Smooth muscle cell (in vitro differentiated cells): ENCODE measurements at regions not wholly inside any gene's neighbourhood (a gene's known extent, or its start where the extent isn't known, plus 50 kb on each side); places are given as distances from the start of the nearest gene placed in this dataset.
A peak's percentile ranks its signal among the peaks of the same experiment; 100 is the strongest.

ENCODE experiments used
- DNase-seq: peaks from one replicate; lab custom pipeline; 2025; ENCODE audit not compliant: unreplicated experiment; lab: John Stamatoyannopoulos, UW
- H2AFZ ChIP-seq: fragments of 200-600 bp; sonication (generic); 2 replicates; pipeline ENCODE4 v1.6.0; 2016; ENCODE audit warnings: antibody characterized with exemption, low read depth, mild to moderate bottlenecking
- H3F3A ChIP-seq: fragments of 200-600 bp; sonication (generic); 2 replicates; pipeline ENCODE4 v1.6.0; 2017; ENCODE audit warnings: antibody characterized with exemption, low read depth
- H3K27ac ChIP-seq: fragments of 200-600 bp; sonication (generic); 2 replicates; pipeline ENCODE4 v1.5.1; 2016; ENCODE audit warnings: low read depth, mild to moderate bottlenecking
- H3K27me3 ChIP-seq: fragments of 200-600 bp; sonication (generic); 2 replicates; pipeline ENCODE4 v1.6.1; 2016; ENCODE audit warnings: low read depth, mild to moderate bottlenecking
- H3K36me3 ChIP-seq: fragments of 200-600 bp; sonication (generic); 2 replicates; pipeline ENCODE4 v1.5.1; 2016; ENCODE audit warnings: low read depth
- H3K4me1 ChIP-seq: fragments of 200-600 bp; sonication (generic); 2 replicates; pipeline ENCODE4 v1.5.1; 2016; ENCODE audit warnings: low read depth
- H3K4me2 ChIP-seq: fragments of 200-600 bp; sonication (generic); 2 replicates; pipeline ENCODE4 v1.6.0; 2016; ENCODE audit warnings: mild to moderate bottlenecking
- H3K4me3 ChIP-seq: fragments of 200-600 bp; sonication (generic); 2 replicates; pipeline ENCODE4 v1.5.1; 2016; ENCODE audit warnings: mild to moderate bottlenecking
- H3K79me2 ChIP-seq: fragments of 200-600 bp; sonication (generic); 2 replicates; pipeline ENCODE4 v1.6.0; 2016; ENCODE audit warnings: low read depth, mild to moderate bottlenecking
- H3K9ac ChIP-seq: fragments of 200-600 bp; sonication (generic); 2 replicates; pipeline ENCODE4 v1.6.0; 2016; ENCODE audit warnings: low read depth
- H3K9me3 ChIP-seq: fragments of 200-600 bp; sonication (generic); replicated peaks from 2 replicates; pipeline ENCODE4 v1.5.1; 2016; ENCODE audit warnings: low read depth
- H4K20me1 ChIP-seq: fragments of 200-600 bp; sonication (generic); 2 replicates; pipeline ENCODE4 v1.6.0; 2016; ENCODE audit warnings: low read depth
- WGBS: methylation state at CpG from one replicate; pipeline ENCODE4 v1.1.7; 2016; ENCODE audit warnings: low lambda C conversion rate; 5-methylcytosine and 5-hydroxymethylcytosine counted together
- TF ChIP-seq, protein P1 (sequence below): fragments of 200-600 bp; sonication (generic); IDR thresholded peaks from 2 replicates; pipeline ENCODE4 v1.5.1; 2017; ENCODE audit warnings: borderline replicate concordance, mild to moderate bottlenecking, antibody characterized with exemption; ENCODE audit not compliant: insufficient read depth, poor library complexity, severe bottlenecking

DNA sequence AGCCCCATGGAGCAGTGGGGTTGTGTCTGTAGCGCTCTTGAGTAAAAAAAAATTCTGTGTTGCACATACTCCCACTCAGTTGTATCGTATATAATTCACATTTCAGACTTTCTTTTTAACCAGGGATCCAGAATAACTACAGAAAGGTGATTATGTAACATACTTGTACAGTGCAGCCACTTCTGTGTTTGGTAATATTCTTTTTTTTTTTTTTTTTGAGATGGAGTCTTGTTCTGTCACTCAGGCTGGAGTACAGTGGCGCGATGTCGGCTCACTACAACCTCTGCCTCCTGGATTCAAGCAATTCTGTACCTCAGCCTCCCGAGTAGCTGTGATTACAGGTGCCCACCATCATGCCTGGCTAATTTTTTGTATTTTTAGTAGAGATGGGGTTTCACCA lies 82.4 kb upstream of the MACF1 start:
- Histone ChIP-seq H3K9ac (no peak overlapping the region), H3K36me3 (no peaks in the 10 kb centered on the region), H3K79me2 (peaks cover 98% of the 10 kb centered on the region), H2AFZ (no peak overlapping the region), H3K4me3 (no peak overlapping the region), H3K9me3 (no peaks in the 10 kb centered on the region), H3K27ac (no peak overlapping the region), H3K27me3 (no peaks in the 10 kb centered on the region), H3K4me1 (peaks cover 11% of the 10 kb centered on the region), H3K4me2 (no peak overlapping the region), H4K20me1 (peaks cover 92% of the 10 kb centered on the region), H3F3A (no peaks in the 10 kb centered on the region)
- 98% methylated on average over 6 of the region's 6 CpGs for whole genome bisulfite sequencing
- DNase-seq: no peak
- TF ChIP-seq, protein P1, sequence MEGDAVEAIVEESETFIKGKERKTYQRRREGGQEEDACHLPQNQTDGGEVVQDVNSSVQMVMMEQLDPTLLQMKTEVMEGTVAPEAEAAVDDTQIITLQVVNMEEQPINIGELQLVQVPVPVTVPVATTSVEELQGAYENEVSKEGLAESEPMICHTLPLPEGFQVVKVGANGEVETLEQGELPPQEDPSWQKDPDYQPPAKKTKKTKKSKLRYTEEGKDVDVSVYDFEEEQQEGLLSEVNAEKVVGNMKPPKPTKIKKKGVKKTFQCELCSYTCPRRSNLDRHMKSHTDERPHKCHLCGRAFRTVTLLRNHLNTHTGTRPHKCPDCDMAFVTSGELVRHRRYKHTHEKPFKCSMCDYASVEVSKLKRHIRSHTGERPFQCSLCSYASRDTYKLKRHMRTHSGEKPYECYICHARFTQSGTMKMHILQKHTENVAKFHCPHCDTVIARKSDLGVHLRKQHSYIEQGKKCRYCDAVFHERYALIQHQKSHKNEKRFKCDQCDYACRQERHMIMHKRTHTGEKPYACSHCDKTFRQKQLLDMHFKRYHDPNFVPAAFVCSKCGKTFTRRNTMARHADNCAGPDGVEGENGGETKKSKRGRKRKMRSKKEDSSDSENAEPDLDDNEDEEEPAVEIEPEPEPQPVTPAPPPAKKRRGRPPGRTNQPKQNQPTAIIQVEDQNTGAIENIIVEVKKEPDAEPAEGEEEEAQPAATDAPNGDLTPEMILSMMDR: no peak

DNA sequence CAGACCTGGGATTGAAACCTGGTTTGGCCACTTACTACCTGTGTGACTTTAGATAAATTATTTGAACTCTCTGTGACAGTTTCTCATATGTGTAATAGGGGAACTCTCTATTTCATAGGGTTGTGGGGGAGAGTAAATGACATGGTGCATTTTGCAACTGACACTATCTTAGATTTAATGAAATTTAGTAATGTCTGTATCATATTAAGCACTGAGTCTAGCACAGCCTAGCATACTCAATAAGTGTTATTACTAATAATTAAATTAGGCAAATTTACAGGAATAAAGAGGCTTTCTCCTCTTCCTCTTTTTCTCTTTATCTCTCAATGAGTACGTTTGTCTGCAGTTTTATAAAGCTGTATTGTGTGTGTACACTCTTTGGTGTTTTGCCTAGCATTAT lies 80.2 kb upstream of the MACF1 start:
- no peak overlapping the region for H3K4me2 ChIP-seq
- no peak overlapping the region for H3K4me3 ChIP-seq
- H4K20me1 ChIP-seq: peaks cover 91% of the 10 kb centered on the region
- no peak overlapping the region for H2AFZ ChIP-seq
- no peaks in the 10 kb centered on the region for H3F3A ChIP-seq
- peaks cover 21% of the 10 kb centered on the region for H3K4me1 ChIP-seq
- TF ChIP-seq, protein P1: no peak
- no peak overlapping the region for H3K27ac ChIP-seq
- H3K9me3 ChIP-seq: no peaks in the 10 kb centered on the region
- no peak overlapping the region for H3K9ac ChIP-seq
- DNase-seq: no peak
- no peaks in the 10 kb centered on the region for H3K27me3 ChIP-seq
- WGBS: 97% methylated on average over 1 of the region's 1 CpG
- peaks cover 98% of the 10 kb centered on the region for H3K79me2 ChIP-seq
- no peaks in the 10 kb centered on the region for H3K36me3 ChIP-seq

DNA sequence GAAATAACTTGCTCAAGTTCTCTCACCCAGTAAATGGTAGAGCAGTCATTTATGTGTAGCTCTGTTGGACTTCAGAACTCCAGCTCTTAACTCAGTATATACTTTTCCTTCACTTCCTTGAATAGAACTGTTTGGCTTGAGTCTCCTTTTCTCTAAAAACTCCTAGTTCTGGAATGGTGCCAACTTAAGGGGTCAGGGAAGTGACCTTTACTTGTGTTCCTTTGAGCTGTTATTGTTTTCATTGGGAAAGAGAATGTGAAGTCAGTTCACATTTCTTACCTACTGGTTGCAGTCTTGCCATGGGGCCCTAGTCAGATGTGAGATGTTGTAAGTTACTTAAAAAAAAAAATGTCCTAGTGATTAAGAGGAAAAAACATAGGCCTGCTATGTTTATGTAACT lies 77.0 kb upstream of the MACF1 start:
- no peak for DNase-seq
- Histone ChIP-seq H2AFZ (no peak overlapping the region), H4K20me1 (peaks cover 90% of the 10 kb centered on the region), H3K27me3 (no peaks in the 10 kb centered on the region), H3K4me2 (no peak overlapping the region), H3K9me3 (no peaks in the 10 kb centered on the region), H3K9ac (no peak overlapping the region), H3K27ac (peak overlapping the region; percentile 12), H3K4me3 (no peak overlapping the region), H3F3A (no peaks in the 10 kb centered on the region), H3K79me2 (peaks cover 87% of the 10 kb centered on the region), H3K36me3 (no peaks in the 10 kb centered on the region), H3K4me1 (peaks cover 44% of the 10 kb centered on the region)
- TF ChIP-seq, protein P1: no peak

DNA sequence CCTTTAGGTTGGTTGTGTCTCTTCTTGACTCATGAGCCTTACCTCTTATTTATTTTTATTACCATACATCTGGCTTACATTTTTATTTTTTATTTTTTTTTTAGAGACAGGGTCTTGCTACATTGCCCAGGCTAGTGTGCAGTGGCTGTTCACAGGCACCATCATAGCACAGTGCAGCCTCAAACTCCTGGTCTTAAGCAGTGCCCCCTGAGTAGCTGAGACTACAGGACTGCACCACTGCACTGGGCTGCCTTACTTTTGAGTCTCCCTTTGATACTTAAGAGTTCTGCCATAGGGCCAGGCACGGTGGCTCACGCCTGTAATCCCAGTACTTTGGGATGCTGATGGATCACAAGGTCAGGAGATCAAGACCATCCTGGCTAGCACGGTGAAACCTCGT lies 76.4 kb upstream of the MACF1 start:
- TF ChIP-seq, protein P1: no peak
- no peaks in the 10 kb centered on the region for H3K36me3 ChIP-seq
- H3K9me3 ChIP-seq: no peaks in the 10 kb centered on the region
- no peaks in the 10 kb centered on the region for H3F3A ChIP-seq
- no peak overlapping the region for H2AFZ ChIP-seq
- peaks cover 92% of the 10 kb centered on the region for H4K20me1 ChIP-seq
- H3K79me2 ChIP-seq: peaks cover 87% of the 10 kb centered on the region
- DNase-seq: no peak
- peaks cover 49% of the 10 kb centered on the region for H3K4me1 ChIP-seq
- H3K4me3 ChIP-seq: no peak overlapping the region
- peak overlapping the region; percentile 12 for H3K27ac ChIP-seq
- H3K4me2 ChIP-seq: no peak overlapping the region
- H3K9ac ChIP-seq: no peak overlapping the region
- no peaks in the 10 kb centered on the region for H3K27me3 ChIP-seq
- 73% methylated on average over 4 of the region's 4 CpGs for WGBS
